ENCODE measurements at regions not wholly inside any gene's neighbourhood (a gene's known extent, or its start where the extent isn't known, plus 50 kb on each side); places are given as distances from the start of the nearest gene placed in this dataset.

GRCh38 chr5:90095292-90096060 lies 314.1 kb downstream of the CETN3 start:
- no peak for TF ChIP-seq POLR2AphosphoS5 (IDR thresholded peaks at IDR 0.05)
- TF ChIP-seq CTCF (IDR thresholded peaks at IDR 0.05 in 8 of 11, conservative IDR thresholded peaks at IDR 0.05 in 3 of 11), result no peak
- no peak for TF ChIP-seq POLR2A (IDR thresholded peaks at IDR 0.05)

Measured in spleen (tissue), 7 donors.